PC-9 (cell line): ENCODE measurements at regions not wholly inside any gene's neighbourhood (a gene's known extent, or its start where the extent isn't known, plus 50 kb on each side); places are given as distances from the start of the nearest gene placed in this dataset.

ENCODE experiments used
- EZH2 ChIP-seq: fragments of 200-600 bp; sonication (generic); IDR thresholded peaks from 2 replicates; pipeline ENCODE4 v1.8.0; 2017; ENCODE audit warnings: antibody characterized with exemption, low read depth
- TF ChIP-seq, protein P1 (sequence below): fragments of 200-600 bp; sonication (generic); conservative IDR thresholded peaks from 2 replicates; pipeline ENCODE4 v1.6.1; 2017; ENCODE audit warnings: mixed run types, antibody characterized with exemption, mild to moderate bottlenecking, moderate library complexity

DNA sequence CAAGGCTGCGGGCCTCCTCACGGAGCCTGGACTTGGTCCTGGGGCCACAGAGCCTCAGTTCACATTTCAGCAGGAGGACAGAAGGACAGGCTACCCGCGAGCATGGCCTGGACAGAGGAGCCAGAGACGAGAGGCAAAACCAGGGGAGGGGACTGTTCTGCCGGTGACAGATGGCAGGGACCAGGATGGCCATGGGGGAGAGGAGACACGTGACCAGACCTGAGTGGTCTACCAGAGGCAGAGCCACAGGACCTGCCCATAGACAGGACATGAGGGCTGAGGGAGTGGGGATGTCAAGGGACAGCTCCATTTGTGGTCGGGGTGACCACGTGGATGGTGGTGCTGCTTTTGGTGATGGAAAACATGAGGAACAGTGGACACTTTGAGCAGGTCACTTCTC is 207.9 kb downstream of the NFATC2 start:
- TF ChIP-seq, protein P1, sequence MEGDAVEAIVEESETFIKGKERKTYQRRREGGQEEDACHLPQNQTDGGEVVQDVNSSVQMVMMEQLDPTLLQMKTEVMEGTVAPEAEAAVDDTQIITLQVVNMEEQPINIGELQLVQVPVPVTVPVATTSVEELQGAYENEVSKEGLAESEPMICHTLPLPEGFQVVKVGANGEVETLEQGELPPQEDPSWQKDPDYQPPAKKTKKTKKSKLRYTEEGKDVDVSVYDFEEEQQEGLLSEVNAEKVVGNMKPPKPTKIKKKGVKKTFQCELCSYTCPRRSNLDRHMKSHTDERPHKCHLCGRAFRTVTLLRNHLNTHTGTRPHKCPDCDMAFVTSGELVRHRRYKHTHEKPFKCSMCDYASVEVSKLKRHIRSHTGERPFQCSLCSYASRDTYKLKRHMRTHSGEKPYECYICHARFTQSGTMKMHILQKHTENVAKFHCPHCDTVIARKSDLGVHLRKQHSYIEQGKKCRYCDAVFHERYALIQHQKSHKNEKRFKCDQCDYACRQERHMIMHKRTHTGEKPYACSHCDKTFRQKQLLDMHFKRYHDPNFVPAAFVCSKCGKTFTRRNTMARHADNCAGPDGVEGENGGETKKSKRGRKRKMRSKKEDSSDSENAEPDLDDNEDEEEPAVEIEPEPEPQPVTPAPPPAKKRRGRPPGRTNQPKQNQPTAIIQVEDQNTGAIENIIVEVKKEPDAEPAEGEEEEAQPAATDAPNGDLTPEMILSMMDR: no peak
- TF ChIP-seq EZH2: no peak
